MM.1S (cell line): ENCODE measurements at regions not wholly inside any gene's neighbourhood (a gene's known extent, or its start where the extent isn't known, plus 50 kb on each side); places are given as distances from the start of the nearest gene placed in this dataset.

ENCODE experiments used
- DNase-seq: peaks from one replicate; pipeline ENCODE4 v3.0.0-alpha.2; 2015
- H2AFZ ChIP-seq: fragments of 300-600 bp; sonication (generic); 2 replicates; pipeline ENCODE4 v1.6.0; 2016; ENCODE audit warnings: antibody characterized with exemption, low read length
- H3F3A ChIP-seq: fragments of 300-600 bp; sonication (generic); 2 replicates; pipeline ENCODE4 v1.6.1; 2016; ENCODE audit warnings: mild to moderate bottlenecking, antibody characterized with exemption, low read length, moderate library complexity, mixed read lengths; ENCODE audit not compliant: insufficient read depth
- H3K27ac ChIP-seq: fragments of 300-600 bp; sonication (generic); 2 replicates; pipeline ENCODE4 v1.5.1; 2016; ENCODE audit warnings: mild to moderate bottlenecking, low read length
- H3K27me3 ChIP-seq: fragments of 300-600 bp; sonication (generic); replicated peaks from 2 replicates; pipeline ENCODE4 v1.6.0; 2016; ENCODE audit warnings: low read length; ENCODE audit not compliant: insufficient read depth
- H3K36me3 ChIP-seq: fragments of 300-600 bp; sonication (generic); replicated peaks from 2 replicates; pipeline ENCODE4 v1.6.1; 2016; ENCODE audit warnings: mild to moderate bottlenecking, low read length, mixed read lengths; ENCODE audit not compliant: insufficient read depth
- H3K4me1 ChIP-seq: fragments of 300-600 bp; sonication (generic); 2 replicates; pipeline ENCODE4 v1.6.1; 2016; ENCODE audit warnings: low read length, mixed read lengths
- H3K4me2 ChIP-seq: fragments of 300-600 bp; sonication (generic); 2 replicates; pipeline ENCODE4 v1.6.0; 2016; ENCODE audit warnings: low read depth, low read length
- H3K4me3 ChIP-seq: fragments of 300-600 bp; sonication (generic); 2 replicates; pipeline ENCODE4 v1.5.1; 2016; ENCODE audit warnings: low read length, mixed read lengths
- H3K79me2 ChIP-seq: fragments of 300-600 bp; sonication (generic); 2 replicates; pipeline ENCODE4 v1.6.1; 2016; ENCODE audit warnings: mixed run types, low read length, mixed read lengths
- H3K9ac ChIP-seq: fragments of 300-600 bp; sonication (generic); 2 replicates; pipeline ENCODE4 v1.6.1; 2016; ENCODE audit warnings: low read length, mixed read lengths
- H3K9me2 ChIP-seq: fragments of 300-600 bp; sonication (generic); replicated peaks from 2 replicates; pipeline ENCODE4 v1.6.1; 2016; ENCODE audit warnings: mild to moderate bottlenecking, low read length, mixed read lengths; ENCODE audit not compliant: insufficient read depth
- H3K9me3 ChIP-seq: fragments of 300-600 bp; sonication (generic); replicated peaks from 2 replicates; pipeline ENCODE4 v1.6.1; 2016; ENCODE audit warnings: mild to moderate bottlenecking, low read length, mixed read lengths; ENCODE audit not compliant: insufficient read depth
- H4K20me1 ChIP-seq: fragments of 300-600 bp; sonication (generic); 2 replicates; pipeline ENCODE4 v1.6.1; 2016; ENCODE audit warnings: mild to moderate bottlenecking, low read length, moderate library complexity, mixed read lengths; ENCODE audit not compliant: insufficient read depth
- EZH2 ChIP-seq: fragments of 300-600 bp; sonication (generic); optimal IDR thresholded peaks from 2 replicates; pipeline ENCODE3; 2017; ENCODE audit warnings: low read depth, mild to moderate bottlenecking, antibody characterized with exemption, low read length, mixed read lengths
- EZH2phosphoT487 ChIP-seq: fragments of 300-600 bp; sonication (generic); IDR thresholded peaks from 2 replicates; pipeline ENCODE4 v1.6.1; 2018; ENCODE audit warnings: antibody characterized with exemption, low read length
- TF ChIP-seq, protein P1 (sequence below): fragments of 300-600 bp; sonication (generic); IDR thresholded peaks from 2 replicates; pipeline ENCODE4 v1.5.1; 2016; ENCODE audit warnings: antibody characterized with exemption, low read length, mixed read lengths

DNA sequence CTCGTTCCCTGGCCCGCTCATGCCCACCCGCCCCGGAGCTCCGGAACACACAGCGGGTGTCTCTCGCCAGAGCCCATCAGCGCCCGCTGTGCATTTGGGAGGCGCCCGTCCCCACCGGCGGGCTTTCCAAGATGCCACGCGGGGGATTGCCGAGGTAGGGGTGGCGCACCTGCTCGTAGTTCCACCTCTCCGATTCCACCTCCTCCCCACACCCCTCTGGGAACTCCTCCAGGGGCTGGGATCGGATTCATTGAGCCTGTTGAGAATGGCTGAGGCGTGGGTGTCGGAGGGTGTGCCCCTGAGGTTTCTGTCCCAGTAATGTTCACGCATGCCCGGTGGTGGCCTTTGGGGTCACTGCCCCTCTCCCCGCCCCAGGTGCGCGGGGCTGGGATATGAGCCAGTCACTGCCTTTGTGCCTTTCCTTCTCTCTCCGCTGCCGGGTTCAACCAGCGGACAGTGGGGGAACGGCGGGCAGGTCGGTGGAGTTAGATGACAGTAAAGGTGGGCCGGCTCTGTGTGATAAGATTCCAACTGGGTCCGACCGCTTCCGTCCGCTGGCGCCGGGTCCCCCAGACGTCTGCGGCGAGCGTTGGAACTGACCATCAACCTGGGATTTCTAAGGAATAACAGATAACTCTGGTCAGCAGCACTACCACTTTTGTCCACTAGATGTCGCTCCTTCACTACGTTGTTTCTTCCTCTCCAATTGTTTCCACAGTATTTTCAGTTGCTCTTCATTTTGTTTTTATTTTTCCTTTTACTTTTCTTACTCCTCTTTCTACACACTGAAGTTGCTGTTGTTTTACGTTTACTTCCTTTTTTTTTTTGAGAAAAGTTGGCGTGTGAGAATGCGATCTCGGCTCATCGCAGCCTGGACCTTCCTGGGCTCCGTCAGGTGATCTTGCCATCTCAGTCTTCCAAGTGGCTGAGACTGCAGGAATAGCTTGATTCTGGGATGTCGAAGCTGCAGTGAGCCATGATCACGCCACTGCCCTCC, 178.1 kb upstream of the ALG10B start:
- no peaks in the 10 kb centered on the region for H3K4me1 ChIP-seq
- H3K9me3 ChIP-seq: no peaks in the 10 kb centered on the region
- peak; percentile 57 for DNase-seq
- H3K9ac ChIP-seq: no peak overlapping the region; the same call in 1 of the 2 replicates
- no peaks in the 10 kb centered on the region for H4K20me1 ChIP-seq
- no peaks in the 10 kb centered on the region for H3K27me3 ChIP-seq
- no peaks in the 10 kb centered on the region for H3F3A ChIP-seq
- peak overlapping the region; percentile 80 for H2AFZ ChIP-seq
- H3K79me2 ChIP-seq: no peaks in the 10 kb centered on the region
- H3K4me3 ChIP-seq: peak overlapping the region; percentile 54
- no peaks in the 10 kb centered on the region for H3K36me3 ChIP-seq
- TF ChIP-seq, protein P1, sequence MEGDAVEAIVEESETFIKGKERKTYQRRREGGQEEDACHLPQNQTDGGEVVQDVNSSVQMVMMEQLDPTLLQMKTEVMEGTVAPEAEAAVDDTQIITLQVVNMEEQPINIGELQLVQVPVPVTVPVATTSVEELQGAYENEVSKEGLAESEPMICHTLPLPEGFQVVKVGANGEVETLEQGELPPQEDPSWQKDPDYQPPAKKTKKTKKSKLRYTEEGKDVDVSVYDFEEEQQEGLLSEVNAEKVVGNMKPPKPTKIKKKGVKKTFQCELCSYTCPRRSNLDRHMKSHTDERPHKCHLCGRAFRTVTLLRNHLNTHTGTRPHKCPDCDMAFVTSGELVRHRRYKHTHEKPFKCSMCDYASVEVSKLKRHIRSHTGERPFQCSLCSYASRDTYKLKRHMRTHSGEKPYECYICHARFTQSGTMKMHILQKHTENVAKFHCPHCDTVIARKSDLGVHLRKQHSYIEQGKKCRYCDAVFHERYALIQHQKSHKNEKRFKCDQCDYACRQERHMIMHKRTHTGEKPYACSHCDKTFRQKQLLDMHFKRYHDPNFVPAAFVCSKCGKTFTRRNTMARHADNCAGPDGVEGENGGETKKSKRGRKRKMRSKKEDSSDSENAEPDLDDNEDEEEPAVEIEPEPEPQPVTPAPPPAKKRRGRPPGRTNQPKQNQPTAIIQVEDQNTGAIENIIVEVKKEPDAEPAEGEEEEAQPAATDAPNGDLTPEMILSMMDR: peak; percentile 93
- TF ChIP-seq EZH2phosphoT487: no peak
- H3K27ac ChIP-seq: no peak overlapping the region
- H3K4me2 ChIP-seq: peak overlapping the region; percentile 71
- H3K9me2 ChIP-seq: no peaks in the 10 kb centered on the region

DNA sequence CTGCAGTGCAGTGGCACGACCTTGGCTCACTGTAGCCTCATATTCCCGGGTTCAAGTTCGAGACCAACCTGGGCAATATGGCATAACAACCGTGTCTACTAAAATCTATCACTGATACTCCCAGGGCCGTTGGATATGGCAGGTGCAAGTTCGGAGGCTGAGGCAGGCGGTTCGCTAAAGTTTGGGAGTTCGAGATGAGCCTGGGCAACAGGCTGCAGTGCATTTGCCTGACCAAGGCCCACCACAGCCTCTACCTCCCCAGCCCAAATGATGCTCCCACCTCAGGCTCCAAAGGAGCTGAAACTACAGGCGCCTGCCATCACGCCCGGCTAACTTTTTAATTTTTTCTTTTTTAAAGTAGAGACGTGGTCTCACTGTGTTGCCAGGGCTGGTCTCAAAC, 177.1 kb upstream of the ALG10B start:
- Histone ChIP-seq H3K79me2 (no peaks in the 10 kb centered on the region), H3K9me3 (no peaks in the 10 kb centered on the region), H3K36me3 (no peaks in the 10 kb centered on the region), H3K9me2 (no peaks in the 10 kb centered on the region), H2AFZ (no peak overlapping the region), H3K27ac (no peak overlapping the region), H3K9ac (no peak overlapping the region), H3K27me3 (no peaks in the 10 kb centered on the region), H3K4me3 (no peak overlapping the region), H4K20me1 (no peaks in the 10 kb centered on the region), H3F3A (no peaks in the 10 kb centered on the region), H3K4me1 (no peaks in the 10 kb centered on the region), H3K4me2 (no peak overlapping the region)
- no peak for DNase-seq
- TF ChIP-seq, protein P1: no peak
- no peak for TF ChIP-seq EZH2phosphoT487
- no peak for TF ChIP-seq EZH2

DNA sequence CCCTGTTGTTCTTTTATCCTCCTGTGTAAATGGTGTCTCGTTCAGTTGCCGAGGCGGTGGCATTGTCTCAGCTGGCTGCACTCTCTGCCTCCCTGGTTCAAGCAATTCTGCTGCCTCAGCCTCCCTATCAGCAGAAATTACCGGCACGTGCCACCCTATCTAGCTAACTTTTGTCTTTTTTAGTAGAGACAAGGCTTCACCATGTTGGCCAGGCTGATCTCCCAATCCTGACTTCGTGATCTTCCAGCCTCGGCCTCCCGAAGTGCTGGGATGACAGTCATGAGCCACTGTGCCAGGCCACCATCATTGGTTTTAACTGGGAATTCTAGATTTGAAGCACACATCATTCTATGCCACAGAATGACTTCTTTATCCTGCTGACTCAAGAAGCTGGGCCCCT, 175.3 kb upstream of the ALG10B start:
- TF ChIP-seq EZH2 (no peak), EZH2phosphoT487 (no peak)
- TF ChIP-seq, protein P1: no peak
- Histone ChIP-seq H3K4me2 (no peak overlapping the region), H3K4me1 (no peaks in the 10 kb centered on the region), H3K27me3 (no peaks in the 10 kb centered on the region), H3K36me3 (no peaks in the 10 kb centered on the region), H2AFZ (no peak overlapping the region), H3K9me2 (no peaks in the 10 kb centered on the region), H3K9me3 (no peaks in the 10 kb centered on the region), H3K4me3 (no peak overlapping the region), H4K20me1 (no peaks in the 10 kb centered on the region), H3F3A (no peaks in the 10 kb centered on the region), H3K9ac (no peak overlapping the region), H3K27ac (no peak overlapping the region), H3K79me2 (no peaks in the 10 kb centered on the region)
- DNase-seq: no peak
